ENCODE measurements at regions not wholly inside any gene's neighbourhood (a gene's known extent, or its start where the extent isn't known, plus 50 kb on each side); places are given as distances from the start of the nearest gene placed in this dataset.
"Not testable (repeated sequence)": the region's sequence is repeated elsewhere in the genome, so short reads cannot be mapped to it uniquely, and the experiment has no call there.

GRCh38 chr7:4437916-4438315 lies 244.2 kb upstream of the FOXK1 start:
- DNase-seq (ENCODE audit: low read depth): no peak

- no peak for DNase-seq (ENCODE audit: low read depth)
These were observed 243.3 kb upstream of the FOXK1 start for GRCh38 chr7:4438723-4439245.

- no peak for DNase-seq (ENCODE audit: low read depth)
These were observed 242.7 kb upstream of the FOXK1 start for GRCh38 chr7:4439444-4439843.

- no peak for DNase-seq (ENCODE audit: low read depth)
These were observed 238.0 kb upstream of the FOXK1 start for GRCh38 chr7:4444106-4444505.

GRCh38 chr7:4445777-4446176 lies 236.3 kb upstream of the FOXK1 start:
- no peak for DNase-seq (ENCODE audit: low read depth)

- DNase-seq (ENCODE audit: low read depth): no peak
These were observed 232.8 kb upstream of the FOXK1 start for GRCh38 chr7:4449263-4449662.

GRCh38 chr7:4450483-4450882 lies 231.6 kb upstream of the FOXK1 start:
- DNase-seq (ENCODE audit: low read depth): no peak

GRCh38 chr7:4460597-4460996 lies 221.5 kb upstream of the FOXK1 start:
- no peak for DNase-seq (ENCODE audit: low read depth)

- no peak for DNase-seq (ENCODE audit: low read depth)
These were observed 220.6 kb upstream of the FOXK1 start for GRCh38 chr7:4461531-4461930.

- DNase-seq (ENCODE audit: low read depth): no peak
These were observed 213.6 kb upstream of the FOXK1 start for GRCh38 chr7:4468320-4469102.

GRCh38 chr7:4470246-4470645 lies 211.8 kb upstream of the FOXK1 start:
- no peak for DNase-seq (ENCODE audit: low read depth)

GRCh38 chr7:4472728-4473127 lies 209.4 kb upstream of the FOXK1 start:
- no peak for DNase-seq (ENCODE audit: low read depth)

GRCh38 chr7:4479367-4480039 lies 202.6 kb upstream of the FOXK1 start:
- no peak for DNase-seq (ENCODE audit: low read depth)

GRCh38 chr7:4480131-4480530 lies 202.0 kb upstream of the FOXK1 start:
- DNase-seq (ENCODE audit: low read depth): not testable (repeated sequence)

- no peak for DNase-seq (ENCODE audit: low read depth)
These were observed 198.2 kb upstream of the FOXK1 start for GRCh38 chr7:4483851-4484250.

GRCh38 chr7:4484545-4484944 lies 197.6 kb upstream of the FOXK1 start:
- DNase-seq (ENCODE audit: low read depth): no peak

GRCh38 chr7:4486907-4487306 lies 195.2 kb upstream of the FOXK1 start:
- no peak for DNase-seq (ENCODE audit: low read depth)

GRCh38 chr7:4496911-4497310 lies 185.2 kb upstream of the FOXK1 start:
- DNase-seq (ENCODE audit: low read depth): not testable (repeated sequence)

- no peak for DNase-seq (ENCODE audit: low read depth)
These were observed 181.3 kb upstream of the FOXK1 start for GRCh38 chr7:4500812-4501211.

GRCh38 chr7:4507886-4508285 lies 174.2 kb upstream of the FOXK1 start:
- DNase-seq (ENCODE audit: low read depth): not testable (repeated sequence)

- no peak for DNase-seq (ENCODE audit: low read depth)
These were observed 168.6 kb upstream of the FOXK1 start for GRCh38 chr7:4513450-4513849.

GRCh38 chr7:4519819-4520520 lies 162.1 kb upstream of the FOXK1 start:
- no peak for DNase-seq (ENCODE audit: low read depth)

- DNase-seq (ENCODE audit: low read depth): no peak
These were observed 158.9 kb upstream of the FOXK1 start for GRCh38 chr7:4523219-4523618.

Data from activated T-helper 9 cell treated with anti-CD3 and anti-CD28 coated beads, Interleukin-2, amount 50 U/mL, for 16 hours (primary cell).